Activated CD8-positive, alpha-beta T cell treated with anti-CD3 and anti-CD28 coated beads for 36 hours (primary cell): ENCODE measurements at regions not wholly inside any gene's neighbourhood (a gene's known extent, or its start where the extent isn't known, plus 50 kb on each side); places are given as distances from the start of the nearest gene placed in this dataset.

ENCODE experiments used
- ATAC-seq: fragments of 200-7000 bp; cut with Tn5 transposase; one replicate; pipeline ENCODE4 v1.10.0; 2021; ENCODE audit warnings: mild to moderate bottlenecking, moderate library complexity
- CTCF ChIA-PET: fragments of 350-600 bp; sonication (Branson Sonifier 250); formaldehyde crosslinking; loops from one replicate; lab custom pipeline; 2021; ENCODE audit warnings: antibody characterized with exemption; lab: Charles Lee
- POLR2A ChIA-PET: fragments of 350-600 bp; sonication (Branson Sonifier 250); formaldehyde crosslinking; loops from one replicate; lab custom pipeline; 2021; ENCODE audit warnings: antibody characterized with exemption; lab: Charles Lee
- DNase-seq: peaks from one replicate; pipeline ENCODE4 v3.0.0-alpha.2; 2020
- H3K27ac Mint-ChIP-seq: one replicate; pipeline ENCODE4 v1.8.0; 2021; ENCODE audit warnings: mild to moderate bottlenecking, mixed read lengths
- H3K27me3 Mint-ChIP-seq: one replicate; pipeline ENCODE4 v1.8.0; 2021; ENCODE audit warnings: mixed read lengths
- H3K36me3 Mint-ChIP-seq: one replicate; pipeline ENCODE4 v1.8.0; 2021; ENCODE audit warnings: low read depth, mixed read lengths
- H3K4me1 Mint-ChIP-seq: one replicate; pipeline ENCODE4 v1.8.0; 2021; ENCODE audit warnings: low read depth, mixed read lengths
- H3K4me3 Mint-ChIP-seq: one replicate; pipeline ENCODE4 v1.8.0; 2021; ENCODE audit warnings: mild to moderate bottlenecking, moderate library complexity, mixed read lengths
- H3K9me3 Mint-ChIP-seq: one replicate; pipeline ENCODE4 v1.8.0; 2021; ENCODE audit warnings: mixed read lengths
- intact Hi-C: fragments of 100-400 bp; cut with micrococcal nuclease; formaldehyde crosslinking; loops from one replicate; pipeline ENCODE4 v1.10.0; 2022
- TF ChIP-seq, protein P1 (sequence below): fragments of 200-600 bp; IDR thresholded peaks from one replicate; pipeline ENCODE4 v1.8.0; 2022; ENCODE audit warnings: antibody characterized with exemption, mild to moderate bottlenecking

GRCh38 chr4:157616741-157617472 is 396.4 kb downstream of the GRIA2 start:
- ATAC-seq (no peak), DNase-seq (no peak)
- ChIA-PET POLR2A (no interaction called here), CTCF (no interaction called here)
- Mint-ChIP-seq H3K27ac (no peak overlapping the region), H3K4me3 (no peak overlapping the region), H3K4me1 (no peaks in the 10 kb centered on the region), H3K27me3 (no peaks in the 10 kb centered on the region), H3K9me3 (peaks cover 1% of the 10 kb centered on the region), H3K36me3 (no peaks in the 10 kb centered on the region)
- TF ChIP-seq, protein P1, sequence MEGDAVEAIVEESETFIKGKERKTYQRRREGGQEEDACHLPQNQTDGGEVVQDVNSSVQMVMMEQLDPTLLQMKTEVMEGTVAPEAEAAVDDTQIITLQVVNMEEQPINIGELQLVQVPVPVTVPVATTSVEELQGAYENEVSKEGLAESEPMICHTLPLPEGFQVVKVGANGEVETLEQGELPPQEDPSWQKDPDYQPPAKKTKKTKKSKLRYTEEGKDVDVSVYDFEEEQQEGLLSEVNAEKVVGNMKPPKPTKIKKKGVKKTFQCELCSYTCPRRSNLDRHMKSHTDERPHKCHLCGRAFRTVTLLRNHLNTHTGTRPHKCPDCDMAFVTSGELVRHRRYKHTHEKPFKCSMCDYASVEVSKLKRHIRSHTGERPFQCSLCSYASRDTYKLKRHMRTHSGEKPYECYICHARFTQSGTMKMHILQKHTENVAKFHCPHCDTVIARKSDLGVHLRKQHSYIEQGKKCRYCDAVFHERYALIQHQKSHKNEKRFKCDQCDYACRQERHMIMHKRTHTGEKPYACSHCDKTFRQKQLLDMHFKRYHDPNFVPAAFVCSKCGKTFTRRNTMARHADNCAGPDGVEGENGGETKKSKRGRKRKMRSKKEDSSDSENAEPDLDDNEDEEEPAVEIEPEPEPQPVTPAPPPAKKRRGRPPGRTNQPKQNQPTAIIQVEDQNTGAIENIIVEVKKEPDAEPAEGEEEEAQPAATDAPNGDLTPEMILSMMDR, result no peak
- intact Hi-C loops, result no loop called here

DNA sequence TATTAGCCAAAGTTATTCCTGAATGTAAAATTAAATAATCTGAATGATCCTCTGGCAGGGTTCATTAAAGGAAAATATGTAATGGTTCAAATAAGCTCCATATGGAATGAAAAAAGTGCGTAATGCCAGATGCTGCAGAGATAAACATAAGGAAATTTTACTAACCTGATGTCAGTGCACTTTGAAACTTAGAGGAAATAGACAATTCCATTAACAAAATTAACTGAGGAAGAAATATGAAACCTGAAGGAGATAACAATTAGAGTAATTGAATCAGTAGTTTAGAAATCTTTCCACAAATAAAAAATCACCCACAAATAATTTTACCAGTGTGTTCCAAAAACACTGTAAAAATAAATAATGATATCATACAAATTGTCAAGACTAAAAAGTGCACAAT is 387.5 kb downstream of the GRIA2 start:
- Mint-ChIP-seq H3K9me3 (peaks cover 10% of the 10 kb centered on the region), H3K4me3 (no peak overlapping the region), H3K4me1 (no peaks in the 10 kb centered on the region), H3K27me3 (no peaks in the 10 kb centered on the region), H3K27ac (no peak overlapping the region), H3K36me3 (no peaks in the 10 kb centered on the region)
- ATAC-seq, result no peak
- no peak for DNase-seq
- ChIA-PET CTCF (no interaction called here), POLR2A (no interaction called here)
- intact Hi-C loops, result no loop called here
- TF ChIP-seq, protein P1, result no peak

GRCh38 chr4:157600583-157600982 is 380.1 kb downstream of the GRIA2 start:
- no peaks in the 10 kb centered on the region for H3K4me1 Mint-ChIP-seq
- DNase-seq, result no peak
- no peak for ATAC-seq
- H3K9me3 Mint-ChIP-seq, result peaks cover 2% of the 10 kb centered on the region
- intact Hi-C loops, result no loop called here
- CTCF ChIA-PET, result no interaction called here
- H3K36me3 Mint-ChIP-seq, result no peaks in the 10 kb centered on the region
- TF ChIP-seq, protein P1, result no peak
- no peak overlapping the region for H3K4me3 Mint-ChIP-seq
- POLR2A ChIA-PET, result no interaction called here
- H3K27ac Mint-ChIP-seq, result no peak overlapping the region
- no peaks in the 10 kb centered on the region for H3K27me3 Mint-ChIP-seq

- no peak for DNase-seq
- intact Hi-C loops, result no loop called here
- ChIA-PET POLR2A (no interaction called here), CTCF (no interaction called here)
- Mint-ChIP-seq H3K4me3 (no peak overlapping the region), H3K4me1 (no peaks in the 10 kb centered on the region), H3K27me3 (no peaks in the 10 kb centered on the region), H3K9me3 (peaks cover 4% of the 10 kb centered on the region), H3K27ac (no peak overlapping the region), H3K36me3 (no peaks in the 10 kb centered on the region)
- TF ChIP-seq, protein P1, result no peak
- no peak for ATAC-seq
These were observed 370.7 kb downstream of the GRIA2 start for GRCh38 chr4:157591245-157591644.

- Mint-ChIP-seq H3K27ac (no peak overlapping the region), H3K36me3 (no peaks in the 10 kb centered on the region), H3K27me3 (no peaks in the 10 kb centered on the region), H3K4me1 (no peaks in the 10 kb centered on the region), H3K4me3 (no peak overlapping the region), H3K9me3 (peaks cover 2% of the 10 kb centered on the region)
- TF ChIP-seq, protein P1, result no peak
- DNase-seq (no peak), ATAC-seq (no peak)
- ChIA-PET CTCF (no interaction called here), POLR2A (no interaction called here)
- intact Hi-C loops, result no loop called here
These were observed 370.2 kb downstream of the GRIA2 start for GRCh38 chr4:157590679-157591078.
